ENCODE measurements at regions not wholly inside any gene's neighbourhood (a gene's known extent, or its start where the extent isn't known, plus 50 kb on each side); places are given as distances from the start of the nearest gene placed in this dataset.

GRCh38 chr5:126364206-126364902 is 58.9 kb upstream of the GRAMD2B start:
- no peak overlapping the region for H3K27ac Mint-ChIP-seq (ENCODE audit: unreplicated experiment)
- H3K4me1 Mint-ChIP-seq (ENCODE audit: low read depth, unreplicated experiment) = no peaks in the 10 kb centered on the region
- no peaks in the 10 kb centered on the region for H3K36me3 Mint-ChIP-seq (ENCODE audit: unreplicated experiment)
- H3K9me3 Mint-ChIP-seq (ENCODE audit: unreplicated experiment) = no peaks in the 10 kb centered on the region
- H3K4me3 Mint-ChIP-seq (ENCODE audit: unreplicated experiment) = no peak overlapping the region
- TF ChIP-seq CTCF (IDR thresholded peaks at IDR 0.05; ENCODE audit: partially characterized antibody, unreplicated experiment) = no peak
- no peak for DNase-seq
- H3K27me3 Mint-ChIP-seq (ENCODE audit: unreplicated experiment) = no peaks in the 10 kb centered on the region

GRCh38 chr5:126365446-126366198 is 57.6 kb upstream of the GRAMD2B start:
- no peak for DNase-seq
- no peaks in the 10 kb centered on the region for H3K36me3 Mint-ChIP-seq (ENCODE audit: unreplicated experiment)
- no peak overlapping the region for H3K27ac Mint-ChIP-seq (ENCODE audit: unreplicated experiment)
- no peak for TF ChIP-seq CTCF (IDR thresholded peaks at IDR 0.05; ENCODE audit: partially characterized antibody, unreplicated experiment)
- H3K9me3 Mint-ChIP-seq (ENCODE audit: unreplicated experiment) = no peaks in the 10 kb centered on the region
- no peak overlapping the region for H3K4me3 Mint-ChIP-seq (ENCODE audit: unreplicated experiment)
- H3K27me3 Mint-ChIP-seq (ENCODE audit: unreplicated experiment) = no peaks in the 10 kb centered on the region
- H3K4me1 Mint-ChIP-seq (ENCODE audit: low read depth, unreplicated experiment) = no peaks in the 10 kb centered on the region

- H3K4me3 Mint-ChIP-seq (ENCODE audit: unreplicated experiment) = no peak overlapping the region
- no peaks in the 10 kb centered on the region for H3K9me3 Mint-ChIP-seq (ENCODE audit: unreplicated experiment)
- H3K27ac Mint-ChIP-seq (ENCODE audit: unreplicated experiment) = no peak overlapping the region
- H3K27me3 Mint-ChIP-seq (ENCODE audit: unreplicated experiment) = no peaks in the 10 kb centered on the region
- no peaks in the 10 kb centered on the region for H3K4me1 Mint-ChIP-seq (ENCODE audit: low read depth, unreplicated experiment)
- DNase-seq = no peak
- no peak for TF ChIP-seq CTCF (IDR thresholded peaks at IDR 0.05; ENCODE audit: partially characterized antibody, unreplicated experiment)
- no peaks in the 10 kb centered on the region for H3K36me3 Mint-ChIP-seq (ENCODE audit: unreplicated experiment)
Measured at GRCh38 chr5:126366199-126366560, 57.0 kb upstream of the GRAMD2B start.

GRCh38 chr5:126368239-126368812 is 54.9 kb upstream of the GRAMD2B start:
- Mint-ChIP-seq H3K4me1 (ENCODE audit: low read depth, unreplicated experiment) (no peaks in the 10 kb centered on the region), H3K27ac (ENCODE audit: unreplicated experiment) (no peak overlapping the region), H3K9me3 (ENCODE audit: unreplicated experiment) (no peaks in the 10 kb centered on the region), H3K4me3 (ENCODE audit: unreplicated experiment) (no peak overlapping the region), H3K27me3 (ENCODE audit: unreplicated experiment) (no peaks in the 10 kb centered on the region), H3K36me3 (ENCODE audit: unreplicated experiment) (no peaks in the 10 kb centered on the region)
- no peak for DNase-seq
- no peak for TF ChIP-seq CTCF (IDR thresholded peaks at IDR 0.05; ENCODE audit: partially characterized antibody, unreplicated experiment)

GRCh38 chr5:126369083-126369482 is 54.1 kb upstream of the GRAMD2B start:
- no peaks in the 10 kb centered on the region for H3K4me1 Mint-ChIP-seq (ENCODE audit: low read depth, unreplicated experiment)
- no peak overlapping the region for H3K27ac Mint-ChIP-seq (ENCODE audit: unreplicated experiment)

More at GRCh38 chr5:126369083-126369482, 54.1 kb upstream of the GRAMD2B start:
- Mint-ChIP-seq H3K27me3 (ENCODE audit: unreplicated experiment) (no peaks in the 10 kb centered on the region), H3K36me3 (ENCODE audit: unreplicated experiment) (no peaks in the 10 kb centered on the region), H3K9me3 (ENCODE audit: unreplicated experiment) (no peaks in the 10 kb centered on the region), H3K4me3 (ENCODE audit: unreplicated experiment) (no peak overlapping the region)
- no peak for TF ChIP-seq CTCF (IDR thresholded peaks at IDR 0.05; ENCODE audit: partially characterized antibody, unreplicated experiment)
- DNase-seq = no peak

Measured in glutamatergic neuron (in vitro differentiated cells).